PFSK-1 (cell line): ENCODE measurements at regions not wholly inside any gene's neighbourhood (a gene's known extent, or its start where the extent isn't known, plus 50 kb on each side); places are given as distances from the start of the nearest gene placed in this dataset.

ENCODE experiments used
- POLR2AphosphoS5 ChIP-seq: IDR thresholded peaks from 2 replicates; pipeline ENCODE4 v1.6.1; 2012; ENCODE audit warnings: low read depth, mild to moderate bottlenecking, control low read depth, low read length, moderate library complexity
- SIN3A ChIP-seq: IDR thresholded peaks from 2 replicates; pipeline ENCODE4 v1.6.1; 2012; ENCODE audit warnings: mild to moderate bottlenecking, low read length, moderate library complexity, borderline replicate concordance; ENCODE audit not compliant: insufficient read depth
- TAF1 ChIP-seq: IDR thresholded peaks from 2 replicates; pipeline ENCODE4 v1.6.1; 2012; ENCODE audit warnings: low read length, control low read depth, borderline replicate concordance; ENCODE audit not compliant: insufficient read depth

GRCh38 chr6:92341201-92341600 is 1078.2 kb downstream of the EPHA7 start:
- no peak for TF ChIP-seq SIN3A
- no peak for TF ChIP-seq POLR2AphosphoS5
- TF ChIP-seq TAF1 = no peak
